PC-9 (cell line): ENCODE measurements at regions not wholly inside any gene's neighbourhood (a gene's known extent, or its start where the extent isn't known, plus 50 kb on each side); places are given as distances from the start of the nearest gene placed in this dataset.

Source experiments
- BruUV-seq: library from RNA; stranded (reverse); fragments of 400-500 nt; replicated peaks from 2 replicates; lab custom pipeline; 2021; lab: Mats Ljungman, UMichigan
- CTCF ChIA-PET: fragments of 300-600 bp; sonication (Branson Sonifier 250); formaldehyde crosslinking; loops from one replicate; lab custom pipeline; 2022; ENCODE audit warnings: antibody characterized with exemption; lab: Charles Lee
- POLR2A ChIA-PET: fragments of 300-600 bp; sonication (Branson Sonifier 250); formaldehyde crosslinking; loops from one replicate; lab custom pipeline; 2022; ENCODE audit warnings: antibody characterized with exemption; ENCODE audit not compliant: unreplicated experiment; lab: Charles Lee
- DNase-seq, 2 experiments: peaks; one replicate each; pipeline versions ENCODE4 v3.0.0 to v3.0.0-alpha.2; 2015 to 2022; ENCODE audit warnings: mixed read lengths in 1 of 2
- H2AFZ ChIP-seq: fragments of 200-600 bp; sonication (generic); 2 replicates; pipeline ENCODE4 v1.8.1; 2017; ENCODE audit warnings: antibody characterized with exemption
- H3F3A ChIP-seq: fragments of 200-600 bp; sonication (generic); 2 replicates; pipeline ENCODE4 v1.8.1; 2017; ENCODE audit warnings: antibody characterized with exemption, mild to moderate bottlenecking, low read depth; ENCODE audit not compliant: insufficient read depth
- H3K27ac ChIP-seq: fragments of 200-600 bp; sonication (generic); 2 replicates; pipeline ENCODE4 v1.6.1; 2016; ENCODE audit warnings: mixed run types
- H3K27me3 ChIP-seq: fragments of 200-600 bp; sonication (generic); 2 replicates; pipeline ENCODE4 v1.6.1; 2016; ENCODE audit warnings: low read depth, mixed run types; ENCODE audit not compliant: insufficient read depth
- H3K36me3 ChIP-seq: fragments of 200-600 bp; sonication (generic); 2 replicates; pipeline ENCODE4 v1.6.1; 2016; ENCODE audit warnings: low read depth, mixed run types
- H3K4me1 ChIP-seq: fragments of 200-600 bp; sonication (generic); replicated peaks from 2 replicates; pipeline ENCODE4 v1.6.1; 2016; ENCODE audit warnings: mixed run types; ENCODE audit not compliant: insufficient read depth
- H3K4me2 ChIP-seq: fragments of 200-600 bp; sonication (generic); 2 replicates; pipeline ENCODE4 v1.6.1; 2017; ENCODE audit warnings: mixed run types
- H3K4me3 ChIP-seq: fragments of 200-600 bp; sonication (generic); 2 replicates; pipeline ENCODE4 v1.6.1; 2016; ENCODE audit warnings: mixed run types
- H3K79me2 ChIP-seq: fragments of 200-600 bp; sonication (generic); 2 replicates; pipeline ENCODE4 v1.6.1; 2017; ENCODE audit warnings: low read depth, mixed run types
- H3K9me2 ChIP-seq: fragments of 200-600 bp; sonication (generic); 2 replicates; pipeline ENCODE4 v1.8.1; 2017; ENCODE audit warnings: mild to moderate bottlenecking; ENCODE audit not compliant: insufficient read depth
- H3K9me3 ChIP-seq: fragments of 200-600 bp; sonication (generic); 2 replicates; pipeline ENCODE4 v1.8.1; 2016; ENCODE audit warnings: low read depth; ENCODE audit not compliant: insufficient read depth
- H4K20me1 ChIP-seq: fragments of 200-600 bp; sonication (generic); 2 replicates; pipeline ENCODE4 v1.8.1; 2017; ENCODE audit not compliant: insufficient read depth
- CTCF ChIP-seq: fragments of 200-600 bp; sonication (generic); conservative IDR thresholded peaks from 2 replicates; pipeline ENCODE4 v1.6.1; 2017; ENCODE audit warnings: mixed run types, antibody characterized with exemption, mild to moderate bottlenecking, moderate library complexity
- EZH2 ChIP-seq: fragments of 200-600 bp; sonication (generic); IDR thresholded peaks from 2 replicates; pipeline ENCODE4 v1.8.0; 2017; ENCODE audit warnings: antibody characterized with exemption, low read depth
- intact Hi-C: fragments of 100-400 bp; cut with micrococcal nuclease; formaldehyde crosslinking; loops from one replicate; pipeline ENCODE4 v1.10.0; 2022; ENCODE audit not compliant: unreplicated experiment

GRCh38 chr2:12879649-12880048 is 162.9 kb downstream of the TRIB2 start:
- POLR2A ChIA-PET = no interaction called here

GRCh38 chr2:12881952-12882351 is 165.2 kb downstream of the TRIB2 start:
- BruUV-seq = no TSS peak
- no peaks in the 10 kb centered on the region for H3K27me3 ChIP-seq
- H3F3A ChIP-seq = peaks cover 36% of the 10 kb centered on the region
- H3K27ac ChIP-seq = no peak overlapping the region
- no peak overlapping the region for H3K4me3 ChIP-seq
- H2AFZ ChIP-seq = no peak overlapping the region; the same call in 1 of the 2 replicates
- no peaks in the 10 kb centered on the region for H3K36me3 ChIP-seq
- no peaks in the 10 kb centered on the region for H3K9me3 ChIP-seq
- intact Hi-C loops = no loop called here
- ChIA-PET CTCF (no interaction called here), POLR2A (no interaction called here)
- H4K20me1 ChIP-seq = no peaks in the 10 kb centered on the region
- H3K79me2 ChIP-seq = no peaks in the 10 kb centered on the region
- H3K4me1 ChIP-seq = peaks cover 36% of the 10 kb centered on the region
- no peak for TF ChIP-seq CTCF
- no peak for TF ChIP-seq EZH2
- no peaks in the 10 kb centered on the region for H3K9me2 ChIP-seq
- H3K4me2 ChIP-seq = no peak overlapping the region
- DNase-seq = no peak

More at GRCh38 chr2:12879649-12880048, 162.9 kb downstream of the TRIB2 start:
- Histone ChIP-seq H3K4me2 (no peak overlapping the region), H3K36me3 (no peaks in the 10 kb centered on the region), H3K27ac (no peak overlapping the region), H2AFZ (no peak overlapping the region), H3K9me3 (no peaks in the 10 kb centered on the region), H3K4me3 (no peak overlapping the region), H3K4me1 (peaks cover 17% of the 10 kb centered on the region), H3K79me2 (no peaks in the 10 kb centered on the region), H4K20me1 (no peaks in the 10 kb centered on the region), H3F3A (peaks cover 18% of the 10 kb centered on the region), H3K27me3 (no peaks in the 10 kb centered on the region), H3K9me2 (no peaks in the 10 kb centered on the region)
- intact Hi-C loops = no loop called here
- DNase-seq = no peak
- TF ChIP-seq EZH2 (no peak), CTCF (no peak)
- BruUV-seq = no TSS peak
- CTCF ChIA-PET = no interaction called here

GRCh38 chr2:12882393-12882792 is 165.7 kb downstream of the TRIB2 start:
- Histone ChIP-seq H3K4me1 (peaks cover 37% of the 10 kb centered on the region), H3K4me2 (no peak overlapping the region), H3K79me2 (no peaks in the 10 kb centered on the region), H3K9me2 (no peaks in the 10 kb centered on the region), H3K27ac (no peak overlapping the region), H3K9me3 (no peaks in the 10 kb centered on the region), H3K4me3 (no peak overlapping the region), H3K27me3 (no peaks in the 10 kb centered on the region), H2AFZ (no peak overlapping the region; the same call in 1 of the 2 replicates), H3K36me3 (no peaks in the 10 kb centered on the region), H4K20me1 (no peaks in the 10 kb centered on the region), H3F3A (peaks cover 33% of the 10 kb centered on the region)
- TF ChIP-seq CTCF (no peak), EZH2 (no peak)
- DNase-seq = no peak
- BruUV-seq = no TSS peak
- intact Hi-C loops = no loop called here
- CTCF ChIA-PET = interaction anchor here (0.8 kb wide), 1 partner anchor 48 kb away, joined by 12 read pairs; no protein-coding TSS in a partner anchor
- POLR2A ChIA-PET = no interaction called here
